Transverse colon (tissue), 4 donors: ENCODE measurements at regions not wholly inside any gene's neighbourhood (a gene's known extent, or its start where the extent isn't known, plus 50 kb on each side); places are given as distances from the start of the nearest gene placed in this dataset.

Experiments
- CTCF ChIP-seq, 5 experiments: fragments of 200-600 bp in 3 of 5; fragments of 450-650 bp in 2 of 5; sonication (generic) in 3 of 5; IDR thresholded peaks; 1 replicate in 2 of 5; 2 replicates in 3 of 5; pipeline ENCODE4 v1.5.1; 2016 to 2017; ENCODE audit warnings: antibody characterized with exemption in 5 of 5, inconsistent platforms in 3 of 5, mild to moderate bottlenecking in 2 of 5, moderate library complexity in 1 of 5
- POLR2A ChIP-seq: fragments of 450-650 bp; IDR thresholded peaks from one replicate; pipeline ENCODE4 v1.6.1; 2016; ENCODE audit warnings: antibody characterized with exemption, mild to moderate bottlenecking, moderate library complexity
- POLR2AphosphoS5 ChIP-seq, 3 donors: sonication (generic); formaldehyde crosslinking; IDR thresholded peaks; one replicate each; pipeline ENCODE4 v1.6.1; 2016; ENCODE audit warnings: antibody characterized with exemption in 3 of 3

- TF ChIP-seq CTCF (IDR thresholded peaks at IDR 0.05) (no peak), POLR2A (no peak), POLR2AphosphoS5 (IDR thresholded peaks at IDR 0.05) (no peak)
Observed at GRCh38 chr17:65394811-65395472, 166.5 kb downstream of the AXIN2 start.
